ENCODE measurements at regions not wholly inside any gene's neighbourhood (a gene's known extent, or its start where the extent isn't known, plus 50 kb on each side); places are given as distances from the start of the nearest gene placed in this dataset.

GRCh38 chr5:125865166-125865815, 557.9 kb upstream of the GRAMD2B start:
- DNase-seq (ENCODE audit: low read depth, low spot score) (no peak), FAIRE-seq (no peak)
- intact Hi-C loops (cut with micrococcal nuclease), result no loop called here
- no peaks in the 10 kb centered on the region for H3K27me3 ChIP-seq (ENCODE audit: control insufficient read depth in 2 of 2, insufficient read depth in 2 of 2, low read length in 2 of 2)
- TF ChIP-seq GATA2 (IDR thresholded peaks at IDR 0.05; ENCODE audit: insufficient read depth, insufficient read length, low read depth, low read length) (no peak), POLR2A (IDR thresholded peaks at IDR 0.05; ENCODE audit: low read depth, low read length) (no peak), JUN (IDR thresholded peaks at IDR 0.05; ENCODE audit: borderline replicate concordance, insufficient read depth, insufficient read length, low read depth) (no peak), POLR2AphosphoS5 (IDR thresholded peaks at IDR 0.05; ENCODE audit: insufficient read depth, low read depth, low read length) (no peak), MYC (IDR thresholded peaks at IDR 0.05; ENCODE audit: low read depth, low read length) (no peak), EZH2 (IDR thresholded peaks at IDR 0.05; ENCODE audit: borderline replicate concordance, low read depth, low read length, severe bottlenecking) (no peak), CTCF (IDR thresholded peaks at IDR 0.05; ENCODE audit: extremely low read depth in 1 of 2, insufficient read depth in 1 of 2, low read depth in 1 of 2, low read length in 2 of 2) (no peak), FOS (IDR thresholded peaks at IDR 0.05; ENCODE audit: borderline replicate concordance, insufficient read depth, low read length) (no peak), MAX (IDR thresholded peaks at IDR 0.05; ENCODE audit: insufficient read depth, insufficient read length) (no peak)
- no peaks in the 10 kb centered on the region for H3K79me2 ChIP-seq (ENCODE audit: control insufficient read depth, insufficient read depth, low read length)
- H4K20me1 ChIP-seq (replicated peaks; ENCODE audit: control insufficient read depth, extremely low read depth, insufficient read depth, low read length), result no peaks in the 10 kb centered on the region
- no TSS peak for BruUV-seq (replicated peaks)
- H3K4me1 ChIP-seq (ENCODE audit: control insufficient read depth, extremely low read depth, insufficient read depth, low read length), result no peaks in the 10 kb centered on the region
- ChIA-PET CTCF (no interaction called here), POLR2A (no interaction called here)
- H3K4me2 ChIP-seq (ENCODE audit: insufficient read depth, low read length), result no peak overlapping the region
- dilution Hi-C loops (cut with MboI; ENCODE audit: extremely low pct_ligation_motif_present, low sequenced_read_pairs), result no loop called here
- no peak overlapping the region for H2AFZ ChIP-seq (ENCODE audit: low read depth, low read length)
- no peaks in the 10 kb centered on the region for H3K36me3 ChIP-seq (ENCODE audit: control insufficient read depth in 2 of 2, extremely low read depth in 1 of 2, insufficient read depth in 2 of 2, low read length in 2 of 2)
- no peak overlapping the region for H3K9ac ChIP-seq (replicated peaks; ENCODE audit: extremely low read depth, insufficient read depth, low read length)
- no peaks in the 10 kb centered on the region for H3K9me1 ChIP-seq (replicated peaks; ENCODE audit: control insufficient read depth, extremely low read depth, insufficient read depth, low read length)
- no peak overlapping the region for H3K27ac ChIP-seq (ENCODE audit: insufficient read depth, low read depth, low read length)
- H3K9me3 ChIP-seq (replicated peaks; ENCODE audit: control insufficient read depth, insufficient read depth, low read length), result no peaks in the 10 kb centered on the region
- H3K4me3 ChIP-seq (replicated peaks in 1 of 3; ENCODE audit: insufficient read depth in 1 of 3, low read depth in 1 of 3, low read length in 3 of 3), result no peak overlapping the region

All from endothelial cell of umbilical vein (primary cell).